Left ventricle myocardium superior (tissue), 1 donor: ENCODE measurements at regions not wholly inside any gene's neighbourhood (a gene's known extent, or its start where the extent isn't known, plus 50 kb on each side); places are given as distances from the start of the nearest gene placed in this dataset.

Experiments used
- ATAC-seq: fragments of 200-7000 bp; cut with Tn5 transposase; one replicate; pipeline ENCODE4 v1.9.1; 2020; ENCODE audit warnings: mild to moderate bottlenecking, moderate library complexity
- DNase-seq: peaks from one replicate; pipeline ENCODE4 v3.0.0-alpha.2; 2020
- intact Hi-C: fragments of 100-400 bp; cut with micrococcal nuclease; formaldehyde crosslinking; loops from one replicate; pipeline ENCODE4 v1.11.0; 2022
- donor health status: DM: no; HTN: yes; CAD: no; lungs with severe emphysema.

DNA sequence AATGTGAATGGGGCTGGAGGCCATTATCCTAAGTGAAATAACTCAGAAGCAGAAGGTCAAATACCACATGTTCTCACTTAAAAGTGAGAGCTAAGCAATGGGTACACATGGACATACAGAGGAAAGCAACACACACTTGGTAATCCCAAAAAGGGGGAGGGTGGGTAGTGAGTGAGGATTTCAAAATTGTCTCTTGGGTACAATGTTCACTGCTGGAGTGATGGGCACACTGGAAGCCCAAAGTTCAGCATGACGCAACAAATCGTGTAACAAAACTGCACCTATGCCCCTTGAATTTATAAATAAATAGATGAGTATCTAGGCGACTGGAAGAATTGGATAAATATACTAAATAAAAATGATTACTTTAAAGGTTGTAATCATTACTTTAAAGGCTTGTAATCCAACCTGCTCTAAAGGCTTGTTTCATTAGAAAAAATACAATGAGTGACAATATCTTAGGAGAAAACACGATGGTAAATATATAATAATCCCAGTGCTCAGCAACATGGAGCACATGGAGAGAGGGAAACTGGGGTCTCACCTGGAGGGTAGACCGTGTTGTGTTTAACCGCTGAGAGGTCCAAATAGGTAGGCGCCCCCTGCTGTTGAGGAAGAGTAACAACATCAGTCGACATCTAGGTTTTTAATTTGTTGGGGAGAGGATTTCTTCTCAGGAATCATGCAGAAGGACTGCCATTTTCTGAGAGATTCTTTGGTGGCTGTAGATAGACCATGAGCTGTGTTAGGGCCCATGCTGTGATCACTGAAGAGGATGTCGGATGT is 78.5 kb upstream of the ROBO1 start:
- DNase-seq (no peak), ATAC-seq (no peak)
- intact Hi-C loops = no loop called here

DNA sequence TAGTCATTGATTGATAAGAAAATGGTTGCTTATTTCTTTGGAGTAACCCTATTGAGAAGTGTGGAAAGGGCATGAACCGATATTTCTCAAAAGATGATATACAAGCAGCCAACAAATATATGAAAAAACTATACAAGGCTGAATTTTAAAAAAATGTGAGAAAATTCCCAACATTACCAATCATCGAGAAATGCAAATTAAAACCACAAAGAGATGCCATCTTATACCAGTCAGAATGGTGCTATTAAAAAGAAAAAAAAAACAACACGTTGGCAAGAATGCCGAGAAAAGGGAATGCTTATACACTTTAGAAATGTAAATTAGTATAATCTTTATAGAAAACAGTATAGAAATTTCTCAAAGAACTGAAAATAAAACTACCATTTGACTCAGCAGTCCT is 77.7 kb upstream of the ROBO1 start:
- intact Hi-C loops = no loop called here
- DNase-seq (no peak), ATAC-seq (no peak)

DNA sequence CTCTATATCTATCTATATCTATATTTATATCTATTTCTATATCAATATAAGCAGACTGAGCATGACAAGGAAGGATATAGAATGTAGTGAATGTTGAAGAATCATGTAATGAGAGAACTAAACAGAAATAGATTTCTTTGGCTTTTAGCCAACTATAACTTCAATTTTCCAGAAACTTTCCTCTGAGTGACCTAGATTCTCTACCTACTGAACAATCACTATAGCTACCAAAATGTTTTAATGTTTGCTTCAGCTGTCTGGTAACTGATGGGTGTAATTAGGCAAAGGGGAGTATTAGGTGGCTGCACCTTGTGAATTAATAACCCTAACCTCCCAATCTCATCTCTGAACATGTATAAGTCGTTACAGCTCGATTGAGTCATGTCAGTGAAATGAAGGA is 76.4 kb upstream of the ROBO1 start:
- DNase-seq = no peak
- no peak for ATAC-seq
- intact Hi-C loops = no loop called here

DNA sequence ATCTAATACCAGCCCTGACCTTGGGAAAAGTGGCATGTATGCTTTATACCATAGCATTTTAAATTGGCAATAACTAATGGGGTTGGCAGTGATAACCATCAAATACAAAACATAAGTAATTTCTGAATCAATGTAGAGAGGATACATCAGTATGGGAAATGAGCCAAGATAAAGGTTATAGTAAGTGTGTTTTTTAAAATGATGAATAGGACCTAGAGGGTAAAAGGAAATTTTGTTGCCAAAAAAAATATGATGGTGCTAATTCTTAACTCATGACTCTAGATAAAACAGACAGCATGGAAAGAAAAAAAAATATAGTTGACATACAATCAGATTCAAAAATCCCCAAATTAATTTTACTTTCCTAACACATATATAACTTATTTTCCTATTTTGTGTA is 75.4 kb upstream of the ROBO1 start:
- intact Hi-C loops = no loop called here
- DNase-seq (no peak), ATAC-seq (no peak)

DNA sequence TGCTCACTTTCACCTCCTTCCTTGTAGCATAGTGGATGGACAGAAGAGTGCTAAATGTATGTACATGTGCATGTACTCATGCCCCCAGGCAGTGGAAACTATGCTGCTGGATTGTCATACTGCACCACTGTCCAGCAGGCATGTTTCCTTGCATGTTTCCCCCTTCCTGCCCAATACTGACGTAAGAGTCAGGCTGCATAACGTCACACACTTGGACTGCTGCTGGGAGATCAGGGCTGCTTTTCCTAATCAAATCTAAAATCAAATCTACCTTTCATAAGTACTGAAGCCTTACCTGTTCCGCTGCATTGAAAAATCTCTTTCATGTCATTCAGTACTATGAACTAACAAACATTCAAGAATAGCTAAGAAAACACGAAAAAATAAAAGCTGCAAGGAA is 67.9 kb upstream of the ROBO1 start:
- DNase-seq = no peak
- intact Hi-C loops = no loop called here
- no peak for ATAC-seq

DNA sequence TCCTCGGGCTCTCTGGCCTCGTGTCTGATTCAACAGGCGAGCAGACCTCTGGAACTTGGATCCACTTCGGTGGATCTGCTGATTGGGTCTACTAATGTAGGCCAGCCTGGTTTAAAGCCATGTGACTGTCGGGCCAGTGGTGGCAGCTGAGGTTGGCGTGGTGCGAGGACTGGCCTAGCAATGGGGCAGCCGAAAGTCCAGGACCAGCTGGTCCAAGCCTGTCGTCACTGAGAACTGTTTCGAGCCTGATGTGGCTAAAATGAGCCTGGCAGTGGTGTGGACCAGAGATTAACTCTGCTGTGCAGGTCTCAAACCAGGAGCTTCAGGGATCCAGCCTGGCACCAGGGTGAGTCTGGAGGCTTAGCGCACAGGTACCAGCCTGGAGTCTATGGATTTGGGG is 56.4 kb upstream of the ROBO1 start:
- ATAC-seq (no peak), DNase-seq (no peak)
- intact Hi-C loops = no loop called here

DNA sequence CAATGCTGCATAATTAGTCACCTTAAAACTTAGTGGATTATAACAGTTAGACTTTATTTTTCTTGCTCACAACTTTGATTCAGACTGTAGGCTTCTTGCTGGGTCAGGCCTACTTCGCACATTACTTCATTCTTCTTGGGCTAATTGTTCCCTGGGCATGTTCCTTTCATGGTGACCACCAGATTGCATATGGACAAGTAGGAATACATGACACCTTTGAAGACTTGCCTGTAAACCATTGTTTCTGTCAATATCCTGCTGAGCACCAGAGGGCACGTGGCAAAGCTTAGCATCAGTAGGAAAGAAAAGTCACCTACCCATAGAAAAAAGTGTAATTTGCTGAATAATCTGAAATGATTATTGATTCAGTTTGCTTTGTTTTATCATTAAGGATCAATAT is 54.3 kb upstream of the ROBO1 start:
- intact Hi-C loops = no loop called here
- DNase-seq (no peak), ATAC-seq (no peak)

DNA sequence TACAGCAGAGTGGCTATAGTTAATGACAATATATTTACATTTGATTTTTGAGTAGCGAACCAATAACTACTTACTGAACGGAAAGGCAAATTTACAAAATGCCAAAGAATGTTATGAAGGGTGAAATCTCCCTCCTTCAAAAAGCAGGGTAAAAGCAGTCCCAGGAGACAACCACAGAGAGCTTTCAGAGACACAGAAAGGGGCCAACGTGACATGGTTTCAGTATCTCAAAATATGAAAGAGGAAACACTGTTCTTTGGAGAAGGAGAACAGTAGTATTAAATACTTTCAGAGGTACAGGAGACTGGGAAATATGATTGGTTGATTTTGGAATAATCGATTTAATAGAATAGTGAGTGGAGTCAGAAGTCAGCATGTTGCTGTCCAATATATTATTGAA is 52.3 kb upstream of the ROBO1 start:
- intact Hi-C loops = no loop called here
- ATAC-seq (no peak), DNase-seq (no peak)

DNA sequence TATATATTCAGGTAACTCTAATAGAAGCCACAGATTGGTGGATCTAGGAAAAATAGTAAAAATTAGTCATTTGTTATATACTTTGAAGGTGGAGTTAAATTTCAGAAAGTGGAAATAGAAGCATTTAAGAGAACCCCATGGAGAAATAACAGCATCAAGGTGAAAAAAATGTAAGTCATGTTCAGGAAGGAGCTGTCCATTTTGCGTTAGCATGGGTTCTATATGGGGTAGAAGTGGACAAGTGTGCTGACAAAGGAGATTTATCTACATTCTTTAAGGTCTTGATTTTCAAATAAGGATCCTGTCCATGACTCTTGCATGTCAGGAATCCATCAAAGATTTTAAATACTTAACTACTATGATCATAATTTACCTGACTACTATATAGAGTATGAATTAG is 50.2 kb upstream of the ROBO1 start:
- DNase-seq (no peak), ATAC-seq (no peak)
- intact Hi-C loops = no loop called here
